ENCODE measurements at regions not wholly inside any gene's neighbourhood (a gene's known extent, or its start where the extent isn't known, plus 50 kb on each side); places are given as distances from the start of the nearest gene placed in this dataset.

GRCh38 chr10:131682271-131682962 lies 218.4 kb upstream of the PPP2R2D start:
- Histone ChIP-seq H3K36me3 (ENCODE audit: control insufficient read depth, insufficient read depth, low read length) (no peaks in the 10 kb centered on the region), H3K4me1 (ENCODE audit: control insufficient read depth, insufficient read depth, low read length, poor library complexity, severe bottlenecking) (no peaks in the 10 kb centered on the region), H3K9me3 (ENCODE audit: control insufficient read depth, low read length) (no peaks in the 10 kb centered on the region), H3K4me3 (ENCODE audit: extremely low read depth, insufficient read depth, low read length, poor library complexity, severe bottlenecking) (no peak overlapping the region), H3K27ac (ENCODE audit: low read depth, low read length, severe bottlenecking) (no peak overlapping the region)
- WGBS, 2 experiments (ENCODE audit: insufficient coverage in 2 of 2) = 85 to 97% methylated on average over 13 to 18 of the region's 20 CpGs

- Histone ChIP-seq H3K27ac (ENCODE audit: low read depth, low read length, severe bottlenecking) (no peak overlapping the region), H3K4me3 (ENCODE audit: extremely low read depth, insufficient read depth, low read length, poor library complexity, severe bottlenecking) (no peak overlapping the region), H3K36me3 (ENCODE audit: control insufficient read depth, insufficient read depth, low read length) (no peaks in the 10 kb centered on the region), H3K4me1 (ENCODE audit: control insufficient read depth, insufficient read depth, low read length, poor library complexity, severe bottlenecking) (no peaks in the 10 kb centered on the region), H3K9me3 (ENCODE audit: control insufficient read depth, low read length) (no peaks in the 10 kb centered on the region)
- WGBS, 2 experiments (ENCODE audit: insufficient coverage in 2 of 2) = 82 to 89% methylated on average over 16 to 21 of the region's 21 CpGs
These were observed 217.4 kb upstream of the PPP2R2D start for GRCh38 chr10:131683281-131683861.

GRCh38 chr10:131683941-131684340 lies 216.9 kb upstream of the PPP2R2D start:
- Histone ChIP-seq H3K36me3 (ENCODE audit: control insufficient read depth, insufficient read depth, low read length) (no peaks in the 10 kb centered on the region), H3K4me3 (ENCODE audit: extremely low read depth, insufficient read depth, low read length, poor library complexity, severe bottlenecking) (no peak overlapping the region), H3K9me3 (ENCODE audit: control insufficient read depth, low read length) (no peaks in the 10 kb centered on the region), H3K4me1 (ENCODE audit: control insufficient read depth, insufficient read depth, low read length, poor library complexity, severe bottlenecking) (no peaks in the 10 kb centered on the region), H3K27ac (ENCODE audit: low read depth, low read length, severe bottlenecking) (no peak overlapping the region)
- 92 to 96% methylated on average over 9 to 11 of the region's 12 CpGs for WGBS, 2 experiments (ENCODE audit: insufficient coverage in 2 of 2)

- Histone ChIP-seq H3K4me3 (ENCODE audit: extremely low read depth, insufficient read depth, low read length, poor library complexity, severe bottlenecking) (no peak overlapping the region), H3K9me3 (ENCODE audit: control insufficient read depth, low read length) (no peaks in the 10 kb centered on the region), H3K36me3 (ENCODE audit: control insufficient read depth, insufficient read depth, low read length) (no peaks in the 10 kb centered on the region), H3K4me1 (ENCODE audit: control insufficient read depth, insufficient read depth, low read length, poor library complexity, severe bottlenecking) (no peaks in the 10 kb centered on the region), H3K27ac (ENCODE audit: low read depth, low read length, severe bottlenecking) (no peak overlapping the region)
- 74 to 78% methylated on average over 5 to 6 of the region's 7 CpGs for whole genome bisulfite sequencing, 2 experiments (ENCODE audit: insufficient coverage in 2 of 2)
These were observed 215.8 kb upstream of the PPP2R2D start for GRCh38 chr10:131685007-131685406.

- Histone ChIP-seq H3K9me3 (ENCODE audit: control insufficient read depth, low read length) (no peaks in the 10 kb centered on the region), H3K4me3 (ENCODE audit: extremely low read depth, insufficient read depth, low read length, poor library complexity, severe bottlenecking) (no peak overlapping the region), H3K4me1 (ENCODE audit: control insufficient read depth, insufficient read depth, low read length, poor library complexity, severe bottlenecking) (no peaks in the 10 kb centered on the region), H3K36me3 (ENCODE audit: control insufficient read depth, insufficient read depth, low read length) (no peaks in the 10 kb centered on the region), H3K27ac (ENCODE audit: low read depth, low read length, severe bottlenecking) (no peak overlapping the region)
- 97% methylated on average over 9 to 10 of the region's 10 CpGs for WGBS, 2 experiments (ENCODE audit: insufficient coverage in 2 of 2)
These were observed 215.2 kb upstream of the PPP2R2D start for GRCh38 chr10:131685576-131685975.

GRCh38 chr10:131686781-131687420 lies 213.9 kb upstream of the PPP2R2D start:
- Histone ChIP-seq H3K4me3 (ENCODE audit: extremely low read depth, insufficient read depth, low read length, poor library complexity, severe bottlenecking) (no peak overlapping the region), H3K9me3 (ENCODE audit: control insufficient read depth, low read length) (no peaks in the 10 kb centered on the region), H3K27ac (ENCODE audit: low read depth, low read length, severe bottlenecking) (no peak overlapping the region), H3K4me1 (ENCODE audit: control insufficient read depth, insufficient read depth, low read length, poor library complexity, severe bottlenecking) (no peaks in the 10 kb centered on the region), H3K36me3 (ENCODE audit: control insufficient read depth, insufficient read depth, low read length) (no peaks in the 10 kb centered on the region)
- WGBS, 2 experiments (ENCODE audit: insufficient coverage in 2 of 2) = 51 to 54% methylated on average over 5 to 9 of the region's 17 CpGs

GRCh38 chr10:131688304-131688703 lies 212.5 kb upstream of the PPP2R2D start:
- Histone ChIP-seq H3K4me3 (ENCODE audit: extremely low read depth, insufficient read depth, low read length, poor library complexity, severe bottlenecking) (no peak overlapping the region), H3K9me3 (ENCODE audit: control insufficient read depth, low read length) (no peaks in the 10 kb centered on the region), H3K4me1 (ENCODE audit: control insufficient read depth, insufficient read depth, low read length, poor library complexity, severe bottlenecking) (no peaks in the 10 kb centered on the region), H3K36me3 (ENCODE audit: control insufficient read depth, insufficient read depth, low read length) (no peaks in the 10 kb centered on the region), H3K27ac (ENCODE audit: low read depth, low read length, severe bottlenecking) (no peak overlapping the region)
- 82 to 83% methylated on average over 1 of the region's 1 CpG for WGBS, 2 experiments (ENCODE audit: insufficient coverage in 2 of 2)

GRCh38 chr10:131689016-131689415 lies 211.8 kb upstream of the PPP2R2D start:
- 58 to 62% methylated on average over 11 to 14 of the region's 14 CpGs for WGBS, 2 experiments (ENCODE audit: insufficient coverage in 2 of 2)
- Histone ChIP-seq H3K4me1 (ENCODE audit: control insufficient read depth, insufficient read depth, low read length, poor library complexity, severe bottlenecking) (no peaks in the 10 kb centered on the region), H3K27ac (ENCODE audit: low read depth, low read length, severe bottlenecking) (no peak overlapping the region), H3K9me3 (ENCODE audit: control insufficient read depth, low read length) (no peaks in the 10 kb centered on the region), H3K36me3 (ENCODE audit: control insufficient read depth, insufficient read depth, low read length) (no peaks in the 10 kb centered on the region), H3K4me3 (ENCODE audit: extremely low read depth, insufficient read depth, low read length, poor library complexity, severe bottlenecking) (no peak overlapping the region)

GRCh38 chr10:131689486-131689885 lies 211.3 kb upstream of the PPP2R2D start:
- Histone ChIP-seq H3K4me1 (ENCODE audit: control insufficient read depth, insufficient read depth, low read length, poor library complexity, severe bottlenecking) (no peaks in the 10 kb centered on the region), H3K9me3 (ENCODE audit: control insufficient read depth, low read length) (no peaks in the 10 kb centered on the region), H3K36me3 (ENCODE audit: control insufficient read depth, insufficient read depth, low read length) (no peaks in the 10 kb centered on the region), H3K4me3 (ENCODE audit: extremely low read depth, insufficient read depth, low read length, poor library complexity, severe bottlenecking) (no peak overlapping the region), H3K27ac (ENCODE audit: low read depth, low read length, severe bottlenecking) (no peak overlapping the region)
- WGBS, 2 experiments (ENCODE audit: insufficient coverage in 2 of 2) = 85 to 91% methylated on average over 20 of the region's 20 CpGs

GRCh38 chr10:131689954-131690757 lies 210.7 kb upstream of the PPP2R2D start:
- H3K4me3 ChIP-seq (ENCODE audit: extremely low read depth, insufficient read depth, low read length, poor library complexity, severe bottlenecking) = no peak overlapping the region
- no peaks in the 10 kb centered on the region for H3K4me1 ChIP-seq (ENCODE audit: control insufficient read depth, insufficient read depth, low read length, poor library complexity, severe bottlenecking)
- H3K27ac ChIP-seq (ENCODE audit: low read depth, low read length, severe bottlenecking) = no peak overlapping the region
- H3K36me3 ChIP-seq (ENCODE audit: control insufficient read depth, insufficient read depth, low read length) = no peaks in the 10 kb centered on the region
- 81 to 92% methylated on average over 12 to 14 of the region's 15 CpGs for WGBS, 2 experiments (ENCODE audit: insufficient coverage in 2 of 2)
- H3K9me3 ChIP-seq (ENCODE audit: control insufficient read depth, low read length) = no peaks in the 10 kb centered on the region

Data from mesodermal cell (in vitro differentiated cells).